HG03442 (cell line): ENCODE measurements at regions not wholly inside any gene's neighbourhood (a gene's known extent, or its start where the extent isn't known, plus 50 kb on each side); places are given as distances from the start of the nearest gene placed in this dataset.
"Not testable (repeated sequence)": the region's sequence is repeated elsewhere in the genome, so short reads cannot be mapped to it uniquely, and the experiment has no call there.

Experiments
- ATAC-seq: cut with Tn5 transposase; IDR thresholded peaks from one replicate; pipeline ENCODE4 v1.9.1; 2021; ENCODE audit warnings: mild to moderate bottlenecking, moderate library complexity; ENCODE audit not compliant: unreplicated experiment

- ATAC-seq, result no peak
Observed at GRCh38 chr14:59037086-59037485, 151.4 kb upstream of the DAAM1 start.

DNA sequence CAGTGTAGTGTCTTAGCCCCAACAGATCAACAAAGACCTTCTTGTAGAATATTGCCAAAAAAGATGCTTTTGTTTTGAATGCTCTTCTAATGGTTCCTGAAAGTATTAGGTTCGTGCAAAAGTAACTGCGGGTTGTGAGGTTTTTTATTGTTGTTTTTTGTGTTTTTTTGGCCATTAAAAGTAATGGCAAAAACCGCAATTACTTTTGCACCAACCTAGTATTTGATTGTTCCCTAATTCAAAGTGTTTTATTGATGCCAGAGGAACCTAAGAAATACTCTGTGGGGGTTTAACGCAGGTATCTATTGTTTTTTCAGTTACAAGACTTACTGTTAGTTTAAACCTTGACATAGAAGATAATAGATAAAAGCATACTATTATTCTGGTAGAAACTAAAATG, 150.8 kb upstream of the DAAM1 start:
- no peak for ATAC-seq

- ATAC-seq, result no peak
Observed at GRCh38 chr14:59038746-59039145, 149.7 kb upstream of the DAAM1 start.

GRCh38 chr14:59041308-59041707, 147.2 kb upstream of the DAAM1 start:
- ATAC-seq, result no peak

DNA sequence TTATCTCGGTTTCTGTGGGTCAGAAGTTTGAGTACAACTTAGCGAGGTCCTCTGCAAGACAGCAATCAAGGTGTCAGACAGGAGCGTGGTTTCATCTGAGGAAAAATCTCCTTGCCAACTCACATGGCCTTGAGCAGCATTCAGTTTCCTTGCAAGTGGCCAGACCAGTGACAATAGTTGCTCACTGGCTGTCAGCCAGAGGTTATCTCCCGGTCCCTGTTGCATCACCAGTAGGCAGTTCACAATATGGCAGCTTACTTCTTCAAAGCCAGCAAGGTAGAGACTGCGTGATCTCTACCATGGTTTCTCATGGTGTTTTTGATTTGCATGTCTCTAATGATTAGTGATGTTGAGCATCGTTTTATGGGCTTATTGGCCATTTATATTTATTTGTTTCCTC, 143.8 kb upstream of the DAAM1 start:
- no peak for ATAC-seq

GRCh38 chr14:59046746-59047145, 141.7 kb upstream of the DAAM1 start:
- no peak for ATAC-seq

DNA sequence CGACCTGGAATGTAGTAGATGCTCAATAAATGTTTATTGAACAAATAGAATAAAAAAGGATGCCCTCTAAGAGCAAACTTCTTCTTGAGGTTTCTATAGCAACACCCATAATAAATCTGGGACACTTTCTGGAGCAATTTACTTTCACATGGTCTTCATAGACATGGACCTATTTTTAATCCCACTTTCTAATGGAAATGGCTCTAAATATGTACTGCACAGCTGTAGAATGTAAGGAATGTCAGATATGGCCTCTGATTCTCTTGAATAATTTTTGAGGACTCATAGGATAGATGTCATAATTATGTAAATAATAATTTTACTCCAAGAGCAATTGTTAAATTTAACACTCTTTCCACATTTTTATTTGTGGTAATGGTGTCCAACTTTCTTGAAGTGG, 133.5 kb upstream of the DAAM1 start:
- no peak for ATAC-seq

DNA sequence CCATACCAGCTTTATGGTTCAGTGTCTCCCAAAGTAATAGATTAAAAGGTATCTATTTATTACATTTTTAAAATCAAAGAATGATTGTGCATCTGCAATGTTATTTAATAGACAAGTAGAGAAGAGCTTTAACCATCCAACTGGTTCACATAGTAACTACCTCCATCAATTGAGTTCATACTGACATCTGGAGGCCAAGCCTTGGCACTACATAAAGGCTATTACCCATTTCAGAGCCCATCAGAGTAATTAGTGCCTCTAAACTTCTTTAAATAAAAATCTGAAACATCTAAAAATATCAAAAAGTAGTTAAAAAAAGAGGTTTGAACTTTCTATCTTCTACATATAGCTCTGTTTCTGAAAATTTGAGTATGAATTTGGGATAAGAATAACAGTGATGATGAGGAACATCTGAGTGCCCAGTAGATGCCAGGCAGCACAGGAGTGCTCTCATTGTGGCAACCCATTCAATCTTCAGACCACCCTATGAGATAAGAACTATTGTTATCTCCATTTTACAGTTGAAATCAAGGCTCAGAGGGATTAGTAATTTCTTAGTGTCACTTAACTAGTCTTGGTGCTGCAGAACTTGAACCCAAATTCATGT, 132.9 kb upstream of the DAAM1 start:
- ATAC-seq, result peak; percentile 80

DNA sequence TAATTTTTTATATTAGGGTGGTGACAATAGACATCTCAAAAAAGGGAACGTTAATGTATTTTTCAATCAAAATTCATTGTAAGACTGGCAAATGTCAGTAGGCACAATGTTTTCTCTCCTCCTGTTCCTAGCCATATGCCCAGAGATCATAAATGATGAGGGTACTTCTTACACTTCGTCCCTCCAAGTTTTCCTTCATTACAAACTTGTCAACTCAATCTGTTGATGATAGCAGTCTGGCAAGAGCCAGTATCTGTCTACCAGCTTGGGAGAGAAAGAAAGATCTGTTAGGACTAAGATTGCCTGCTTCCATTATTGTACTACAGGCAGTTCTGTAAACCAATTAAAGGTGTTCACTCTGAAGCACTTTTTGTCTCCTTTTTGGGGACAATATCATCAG, 130.9 kb upstream of the DAAM1 start:
- ATAC-seq, result no peak

DNA sequence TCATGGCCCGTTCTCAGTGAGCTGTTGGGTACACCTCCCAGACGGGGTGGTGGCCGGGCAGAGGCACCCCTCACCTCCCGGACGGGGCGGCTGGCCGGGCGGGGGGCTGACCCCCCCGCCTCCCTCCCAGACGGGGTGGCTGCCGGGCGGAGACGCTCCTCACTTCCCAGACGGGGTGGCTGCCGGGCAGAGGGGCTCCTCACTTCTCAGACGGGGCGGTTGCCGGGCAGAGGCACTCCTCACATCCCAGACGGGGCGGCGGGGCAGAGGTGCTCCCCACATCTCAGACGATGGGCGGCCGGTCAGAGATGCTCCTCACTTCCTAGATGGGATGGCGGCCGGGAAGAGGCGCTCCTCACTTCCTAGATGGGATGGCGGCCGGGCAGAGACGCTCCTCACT, 129.7 kb upstream of the DAAM1 start:
- ATAC-seq, result not testable (repeated sequence)

DNA sequence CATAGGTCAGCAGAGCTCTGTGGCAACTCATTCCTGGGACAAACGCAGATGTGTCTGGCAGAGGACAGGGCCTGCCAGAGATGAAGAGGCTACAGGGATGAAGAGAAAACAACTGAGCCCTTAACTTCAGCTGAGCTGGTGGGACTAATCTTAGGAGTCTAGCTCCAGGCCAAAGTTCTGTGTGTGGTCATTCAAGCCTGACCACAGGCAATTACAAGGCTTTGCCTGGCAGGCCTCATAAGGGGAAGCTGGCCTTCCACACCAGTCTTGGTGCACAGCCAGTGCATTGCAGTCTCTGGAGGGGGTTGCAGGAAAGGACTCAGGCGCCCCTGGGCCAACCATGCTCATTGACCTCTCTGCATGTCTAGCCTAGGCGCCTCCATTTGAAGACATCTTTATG, 127.6 kb upstream of the DAAM1 start:
- ATAC-seq, result no peak

DNA sequence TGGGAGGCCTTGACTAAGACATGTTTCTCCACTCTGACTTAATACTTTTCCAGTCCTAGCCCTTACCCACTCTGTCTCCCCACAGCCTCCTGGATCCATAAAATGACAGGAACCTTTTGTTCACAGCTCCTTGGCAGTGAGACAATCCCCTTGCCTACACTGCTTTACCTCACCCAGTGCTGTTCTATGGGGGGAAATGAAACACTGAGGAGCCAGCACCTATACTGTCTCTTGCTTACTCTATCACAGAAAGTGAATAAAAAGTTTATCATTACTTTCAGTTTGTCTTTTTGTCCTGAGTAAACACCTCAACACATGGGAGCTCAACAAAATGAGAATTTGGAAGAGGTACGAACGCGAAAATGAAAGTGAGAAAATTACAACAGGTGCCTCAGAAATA, 127.2 kb upstream of the DAAM1 start:
- no peak for ATAC-seq

- no peak for ATAC-seq
Observed at GRCh38 chr14:59063259-59063658, 125.2 kb upstream of the DAAM1 start.

DNA sequence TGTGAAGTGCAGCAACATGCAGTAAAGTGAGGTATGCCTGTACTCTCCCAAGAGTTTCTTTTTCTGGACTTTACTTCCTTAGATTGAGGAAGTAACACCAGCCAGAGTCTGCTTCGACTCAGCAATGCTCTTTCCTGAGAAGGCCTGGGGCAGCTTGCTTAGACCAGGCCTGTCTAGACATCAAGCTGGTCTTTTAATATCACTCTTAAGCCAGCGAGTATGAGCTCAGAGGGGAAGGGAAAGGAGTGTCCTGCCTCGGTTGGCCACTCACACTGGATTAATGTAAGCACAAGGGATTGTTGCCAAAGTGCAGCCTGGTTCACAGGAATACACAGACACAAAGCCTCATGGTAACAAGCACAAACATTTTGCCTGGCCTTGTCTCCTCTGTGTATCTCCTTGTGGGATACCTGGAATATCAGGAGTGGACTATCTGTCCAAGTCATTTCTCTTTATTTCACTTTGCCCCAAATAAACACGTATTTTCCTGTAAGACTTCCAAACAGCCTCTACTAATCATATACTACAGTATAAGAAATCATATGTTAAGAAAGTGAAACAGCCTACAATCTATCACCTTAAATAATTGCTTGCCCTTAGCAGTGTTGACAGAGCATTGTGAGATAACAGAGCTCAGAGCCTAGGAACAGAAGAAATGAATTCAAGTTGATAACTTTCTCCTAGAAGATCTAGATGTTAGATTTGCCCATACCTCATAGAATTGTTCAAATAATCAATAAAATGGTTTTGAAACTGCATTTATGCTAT, 121.2 kb upstream of the DAAM1 start:
- ATAC-seq, result no peak

- no peak for ATAC-seq
Observed at GRCh38 chr14:59069163-59069854, 119.2 kb upstream of the DAAM1 start.

GRCh38 chr14:59075506-59075905, 113.0 kb upstream of the DAAM1 start:
- no peak for ATAC-seq

DNA sequence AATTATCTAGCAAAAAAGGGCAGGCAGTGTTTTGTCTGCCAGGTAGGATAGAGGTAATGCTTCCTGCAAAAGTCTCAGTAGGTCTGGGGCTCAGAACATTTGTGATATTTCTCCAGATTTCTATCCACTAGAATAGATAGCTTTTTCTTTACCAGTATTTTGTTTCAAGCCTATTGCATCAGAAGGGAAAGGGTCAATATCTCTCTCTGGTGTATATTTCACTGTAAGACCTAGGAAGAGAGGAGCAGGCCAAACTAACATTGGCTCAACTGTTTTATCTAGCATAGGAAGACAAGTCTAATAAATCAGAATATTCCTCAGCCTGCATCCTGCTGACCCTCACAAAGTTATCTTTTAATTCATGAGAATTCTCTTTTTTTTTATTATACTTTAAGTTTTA, 106.7 kb upstream of the DAAM1 start:
- no peak for ATAC-seq

- no peak for ATAC-seq
Observed at GRCh38 chr14:59085207-59085739, 103.2 kb upstream of the DAAM1 start.

DNA sequence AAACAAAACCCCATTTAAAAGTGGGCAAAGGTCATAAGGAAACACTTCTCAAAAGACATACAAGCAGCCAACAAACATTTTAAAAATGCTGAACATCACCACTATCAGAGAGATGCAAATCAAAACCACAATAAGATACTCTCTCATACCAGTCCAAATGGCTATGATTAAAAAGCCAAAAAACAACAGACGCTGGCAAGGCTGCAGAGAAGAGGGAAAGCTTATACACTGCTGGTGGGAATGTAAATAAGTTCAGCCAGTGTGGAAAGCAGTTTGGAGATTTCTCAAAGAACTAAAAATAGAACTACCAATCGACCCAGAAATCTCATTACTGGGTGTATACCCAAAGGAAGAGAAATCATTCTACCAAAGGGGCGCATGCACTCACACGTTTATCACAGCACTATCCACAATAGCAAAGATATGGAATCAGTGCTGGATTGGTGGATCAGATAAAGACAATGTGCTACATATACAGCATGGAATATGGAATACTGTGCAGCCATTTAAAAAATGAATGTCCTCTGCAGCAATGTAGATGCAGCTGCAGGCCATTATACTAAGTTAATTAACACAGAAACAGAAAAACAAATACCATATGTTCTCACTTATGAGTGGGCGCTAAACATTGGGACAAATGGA, 102.1 kb upstream of the DAAM1 start:
- no peak for ATAC-seq

GRCh38 chr14:59087240-59087639, 101.2 kb upstream of the DAAM1 start:
- ATAC-seq, result no peak

DNA sequence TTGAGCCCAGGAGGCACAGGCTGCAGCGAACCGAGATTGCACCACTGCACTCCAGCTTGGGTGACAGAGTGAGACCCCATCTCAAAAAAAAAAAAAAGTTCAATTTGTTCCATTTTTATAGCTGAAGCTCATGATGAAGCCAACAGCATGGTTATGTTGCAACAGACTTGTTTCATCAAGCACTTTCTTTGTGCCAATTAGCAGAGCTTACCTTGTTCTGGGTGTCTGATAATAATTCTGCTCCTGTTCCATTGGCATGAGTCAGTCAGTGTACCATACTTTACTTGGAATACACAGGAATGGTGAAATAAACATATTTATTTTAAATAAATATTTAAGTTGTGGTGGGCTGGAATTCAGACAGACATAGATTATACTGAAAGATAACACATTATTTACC, 100.8 kb upstream of the DAAM1 start:
- no peak for ATAC-seq
